VCaP (cell line): ENCODE measurements at regions not wholly inside any gene's neighbourhood (a gene's known extent, or its start where the extent isn't known, plus 50 kb on each side); places are given as distances from the start of the nearest gene placed in this dataset.

ENCODE experiments used
- H3K27ac ChIP-seq: fragments of 450-650 bp; 2 replicates; pipeline ENCODE4 v1.5.1; 2017
- CTCF ChIP-seq: fragments of 450-650 bp; conservative IDR thresholded peaks from 2 replicates; pipeline ENCODE4 v1.5.1; 2017; ENCODE audit warnings: mild to moderate bottlenecking, moderate library complexity

- no peak for TF ChIP-seq CTCF
- H3K27ac ChIP-seq, result no peak overlapping the region
Measured at GRCh38 chr3:164230385-164231094, 847.8 kb downstream of the SI start.

GRCh38 chr3:164224126-164224525, 854.2 kb downstream of the SI start:
- H3K27ac ChIP-seq, result no peak overlapping the region
- TF ChIP-seq CTCF, result no peak

- TF ChIP-seq CTCF, result no peak
- H3K27ac ChIP-seq, result no peak overlapping the region
Measured at GRCh38 chr3:164222197-164222596, 856.1 kb downstream of the SI start.

- no peak overlapping the region for H3K27ac ChIP-seq
- no peak for TF ChIP-seq CTCF
Measured at GRCh38 chr3:164221297-164221696, 857.0 kb downstream of the SI start.

DNA sequence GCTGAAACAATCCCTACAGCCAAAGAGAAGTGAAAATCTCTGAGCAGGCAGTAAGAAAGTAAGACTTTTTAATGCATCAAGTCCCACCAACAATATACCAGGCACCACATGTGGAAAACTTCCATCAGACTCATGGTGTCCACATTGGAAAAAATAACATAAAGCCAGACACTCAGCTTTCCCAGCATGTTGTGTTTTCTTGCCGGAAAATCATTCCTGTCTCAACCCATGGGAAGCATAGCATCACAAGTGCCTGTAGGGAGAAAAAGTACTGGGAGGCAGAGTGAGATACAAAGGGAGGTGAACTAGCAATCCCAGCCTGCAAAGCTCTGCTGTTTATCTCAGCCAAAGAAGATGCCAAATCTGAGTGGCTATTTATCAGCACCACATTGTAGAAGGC, 868.9 kb downstream of the SI start:
- TF ChIP-seq CTCF, result no peak
- H3K27ac ChIP-seq, result no peak overlapping the region

- no peak for TF ChIP-seq CTCF
- H3K27ac ChIP-seq, result no peak overlapping the region
Measured at GRCh38 chr3:164208821-164209220, 869.5 kb downstream of the SI start.

DNA sequence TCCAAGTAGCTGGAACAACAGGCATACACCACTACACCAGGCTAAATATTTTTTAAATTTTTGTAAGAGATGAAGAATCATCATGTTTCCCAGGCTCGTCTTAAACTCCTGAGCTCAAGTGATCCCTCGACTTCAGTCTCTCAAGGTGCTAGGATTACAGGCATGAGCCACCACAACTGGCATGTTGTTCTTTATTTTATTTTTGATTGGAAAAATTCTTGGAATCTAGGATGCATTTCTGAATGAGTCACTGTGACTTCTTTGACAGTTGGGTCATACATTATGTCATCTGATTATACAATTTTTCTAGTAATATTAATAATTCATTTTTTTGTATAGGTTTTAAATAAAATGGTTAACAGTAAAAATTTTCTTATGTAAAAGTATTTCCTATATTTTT, 870.2 kb downstream of the SI start:
- TF ChIP-seq CTCF, result no peak
- H3K27ac ChIP-seq, result no peak overlapping the region
